Posterior vena cava (tissue), 2 donors: ENCODE measurements at regions not wholly inside any gene's neighbourhood (a gene's known extent, or its start where the extent isn't known, plus 50 kb on each side); places are given as distances from the start of the nearest gene placed in this dataset.
"Not testable (repeated sequence)": the region's sequence is repeated elsewhere in the genome, so short reads cannot be mapped to it uniquely, and the experiment has no call there.

Experiments used
- DNase-seq: peaks from one replicate; pipeline ENCODE4 v3.0.0-alpha.2; 2020; ENCODE audit warnings: low spot score
- intact Hi-C, 2 donors: fragments of 100-400 bp; cut with DNase I; formaldehyde crosslinking; loops; one replicate each; pipeline versions ENCODE4 v1.14.1 to v1.14.2; 2022 to 2023
- donor health status: DM: yes; HTN: yes; CAD: no.
- donor health status: DM: yes; HTN: yes; CAD: no.

- intact Hi-C loops = no loop called here
- no peak for DNase-seq
Observed at GRCh38 chr10:44006771-44007170, 358.1 kb upstream of the ZNF32 start.

DNA sequence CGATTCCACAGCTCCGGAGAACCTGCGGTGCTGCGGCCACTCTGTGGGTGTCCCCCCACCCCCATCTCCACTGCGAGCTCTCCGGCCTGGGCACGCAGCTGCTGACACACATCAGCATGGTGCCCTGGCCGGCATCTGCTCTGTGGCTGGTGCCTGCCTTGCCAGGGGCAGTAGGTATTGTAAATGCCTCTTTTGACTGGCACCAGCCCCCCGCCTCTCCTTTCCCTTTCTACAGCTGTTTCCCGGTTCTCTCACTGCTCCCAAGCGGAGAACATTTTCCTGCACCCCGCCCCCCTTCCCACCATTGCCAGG, 357.1 kb upstream of the ZNF32 start:
- DNase-seq = no peak

GRCh38 chr10:44004913-44005787, 356.5 kb upstream of the ZNF32 start:
- DNase-seq = peak; percentile 70
- intact Hi-C loops = no loop called here

More for the DNA sequence above, 357.1 kb upstream of the ZNF32 start:
- intact Hi-C loops = no loop called here

GRCh38 chr10:43998021-43998809, 349.5 kb upstream of the ZNF32 start:
- DNase-seq = no peak
- intact Hi-C loops = no loop called here

DNA sequence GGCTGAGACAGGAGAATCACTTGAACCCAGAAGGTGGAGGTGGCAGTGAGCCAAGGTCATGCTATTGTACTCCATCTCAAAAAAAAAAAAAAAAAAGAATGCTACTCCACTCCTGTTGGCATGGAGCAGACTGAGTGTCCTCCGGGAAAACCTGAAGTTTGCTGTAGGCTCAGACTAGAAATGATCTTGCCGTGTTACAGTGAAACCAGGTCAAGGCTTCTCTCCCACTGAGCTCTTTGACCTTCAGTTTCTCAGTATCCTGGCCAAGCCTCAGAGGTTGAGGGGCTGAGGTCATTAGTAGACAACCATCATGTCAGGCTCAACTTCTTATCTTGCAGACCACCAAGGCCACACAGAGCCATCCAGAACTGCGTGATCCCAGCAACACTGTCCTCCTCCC, 348.6 kb upstream of the ZNF32 start:
- intact Hi-C loops = no loop called here
- DNase-seq = no peak

DNA sequence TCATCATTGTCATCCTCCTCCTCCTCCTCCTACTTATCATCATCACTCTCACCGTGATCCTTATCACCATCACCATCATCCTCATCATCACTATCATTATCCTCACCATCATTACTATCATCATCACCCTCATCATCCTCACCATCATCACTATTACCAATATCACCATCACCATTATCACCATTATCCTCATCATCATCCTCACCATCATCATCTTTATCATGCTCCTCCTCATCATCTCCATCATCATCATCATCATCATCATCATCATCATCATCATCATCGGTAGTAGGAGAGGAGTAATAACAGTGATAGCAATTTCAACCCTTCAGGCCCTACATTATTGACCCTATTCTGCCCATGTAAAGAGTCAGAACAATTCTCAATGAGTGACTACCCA, 345.9 kb upstream of the ZNF32 start:
- intact Hi-C loops = no loop called here
- no peak for DNase-seq

GRCh38 chr10:43992816-43993215, 344.1 kb upstream of the ZNF32 start:
- peak; percentile 31 for DNase-seq
- intact Hi-C loops = not testable (repeated sequence)

DNA sequence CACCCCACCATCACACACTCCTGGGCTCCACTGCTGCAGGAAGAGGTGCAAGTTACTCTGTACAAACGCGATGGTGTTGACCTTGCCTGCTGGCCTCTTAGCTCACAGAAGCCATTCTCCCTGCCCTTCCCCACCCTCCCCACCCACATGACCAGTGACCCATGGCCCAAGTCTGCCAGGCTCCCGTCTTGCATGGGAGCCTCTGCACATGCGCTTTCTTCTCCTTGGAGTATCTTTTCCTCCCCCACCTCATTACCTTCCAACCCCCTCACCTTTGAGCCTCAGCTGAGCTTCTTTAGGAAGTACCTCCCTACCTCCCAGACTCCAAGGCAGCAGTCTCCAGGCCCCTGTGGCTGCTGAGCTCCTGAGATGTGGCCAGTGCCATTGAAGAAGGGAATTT, 337.7 kb upstream of the ZNF32 start:
- intact Hi-C loops = no loop called here
- DNase-seq = peak; percentile 31

- DNase-seq = peak; percentile 31
- intact Hi-C loops = no loop called here
Observed at GRCh38 chr10:43985941-43986340, 337.3 kb upstream of the ZNF32 start.

DNA sequence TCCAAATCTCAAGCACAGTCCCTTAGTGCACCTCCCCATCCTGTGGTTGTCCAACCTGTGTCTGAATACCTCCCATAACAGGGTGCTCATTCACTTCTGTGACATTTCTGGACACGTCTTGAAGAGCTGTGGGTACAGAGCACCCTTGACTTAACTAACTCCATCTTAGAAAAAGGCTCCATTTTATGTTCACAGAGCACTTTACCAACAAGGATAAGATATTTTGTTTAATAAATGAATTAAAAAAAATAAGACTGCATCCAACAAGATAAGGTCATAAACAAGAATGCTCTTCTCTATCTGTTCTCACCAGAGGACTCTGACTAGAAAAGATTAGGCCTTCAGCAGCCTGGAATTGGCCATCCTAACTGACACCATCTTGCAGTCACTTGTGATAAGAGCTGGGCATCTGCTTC, 335.2 kb upstream of the ZNF32 start:
- intact Hi-C loops = no loop called here
- no peak for DNase-seq

DNA sequence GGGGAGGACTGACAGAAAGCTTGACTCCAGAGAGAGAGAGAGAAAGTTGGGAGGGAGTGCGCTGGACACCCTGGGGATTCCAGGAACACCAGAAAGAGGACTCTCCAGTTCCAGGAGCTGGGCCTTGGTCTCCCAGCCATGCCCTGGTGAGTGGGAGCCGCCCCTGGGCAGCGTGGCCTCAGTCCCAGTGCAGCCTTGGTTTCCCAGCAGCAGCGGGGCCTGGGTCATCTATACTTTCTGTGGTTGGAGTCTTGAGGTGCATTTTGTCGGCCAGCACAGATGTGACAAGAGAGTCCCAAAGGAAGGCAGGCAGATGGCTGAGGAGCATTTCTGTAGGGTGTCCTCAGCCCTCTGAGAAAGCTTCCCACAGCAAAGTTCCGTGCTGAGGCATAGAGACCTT, 334.7 kb upstream of the ZNF32 start:
- DNase-seq = peak; percentile 36
- intact Hi-C loops = no loop called here

DNA sequence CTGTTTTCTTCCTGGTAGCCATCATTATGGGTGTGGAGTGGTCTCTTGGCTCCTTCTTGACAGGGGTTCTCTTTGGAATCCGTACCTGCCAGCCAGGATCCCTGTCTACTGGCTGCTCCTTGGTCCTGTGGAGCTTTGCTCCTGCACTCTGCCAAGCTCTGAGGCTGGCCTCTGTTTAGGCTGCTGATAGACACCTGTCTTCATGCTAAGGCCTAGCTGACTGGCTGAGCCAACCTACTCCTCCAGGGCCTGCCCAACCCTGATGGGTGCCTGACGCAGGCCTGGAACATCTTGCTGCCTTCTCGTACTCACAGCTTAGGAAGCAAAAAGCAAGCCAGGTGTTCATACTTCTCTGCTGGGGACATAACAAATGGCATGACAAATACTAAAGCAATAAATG, 333.6 kb upstream of the ZNF32 start:
- peak; percentile 35 for DNase-seq
- intact Hi-C loops = no loop called here

- intact Hi-C loops = no loop called here
- DNase-seq = no peak
Observed at GRCh38 chr10:43981696-43982095, 333.0 kb upstream of the ZNF32 start.

- no peak for DNase-seq
- intact Hi-C loops = no loop called here
Observed at GRCh38 chr10:43981232-43981631, 332.6 kb upstream of the ZNF32 start.

GRCh38 chr10:43980715-43981114, 332.0 kb upstream of the ZNF32 start:
- intact Hi-C loops = no loop called here
- DNase-seq = peak; percentile 35

GRCh38 chr10:43980313-43980712, 331.6 kb upstream of the ZNF32 start:
- intact Hi-C loops = no loop called here
- peak; percentile 62 for DNase-seq

DNA sequence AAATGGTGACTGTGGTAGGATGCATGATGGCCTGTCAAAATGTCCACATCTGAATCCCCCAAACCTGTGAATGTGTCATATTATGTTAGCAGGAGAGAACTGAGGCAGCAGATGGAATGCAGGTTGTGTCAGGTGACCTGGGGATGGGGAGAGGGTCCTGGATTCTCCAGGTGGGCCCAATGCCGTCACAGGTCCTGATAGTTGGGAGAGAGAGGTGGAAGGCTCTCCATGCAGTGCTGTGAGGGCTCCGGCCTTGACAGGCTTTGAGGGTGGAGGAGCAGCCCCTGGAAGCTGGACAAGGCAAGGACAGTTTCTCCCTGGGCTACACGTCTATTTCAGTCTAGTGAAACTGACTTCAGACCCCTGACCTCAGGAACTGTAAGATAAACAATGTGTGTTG, 330.9 kb upstream of the ZNF32 start:
- DNase-seq = peak; percentile 35
- intact Hi-C loops = no loop called here

DNA sequence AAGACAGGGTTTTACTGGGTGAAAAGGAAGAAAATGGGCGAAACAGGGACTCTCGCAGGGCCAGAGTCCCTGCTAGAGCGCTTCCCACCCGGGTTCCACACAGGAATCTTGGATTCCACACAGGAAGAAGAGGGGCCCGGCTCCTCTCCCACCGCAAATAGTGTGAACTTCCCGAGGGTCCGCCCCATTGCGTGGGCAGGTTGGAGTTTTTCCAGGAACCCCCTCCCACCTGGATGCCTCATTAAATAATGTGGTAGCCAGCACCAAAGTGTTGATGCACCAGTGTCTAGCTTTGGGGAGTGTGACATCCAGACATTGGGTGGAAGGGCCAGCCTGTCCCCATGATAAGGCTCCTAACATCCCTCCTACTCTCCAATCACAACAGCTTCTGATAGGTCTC, 330.3 kb upstream of the ZNF32 start:
- peak; percentile 26 for DNase-seq
- intact Hi-C loops = no loop called here

DNA sequence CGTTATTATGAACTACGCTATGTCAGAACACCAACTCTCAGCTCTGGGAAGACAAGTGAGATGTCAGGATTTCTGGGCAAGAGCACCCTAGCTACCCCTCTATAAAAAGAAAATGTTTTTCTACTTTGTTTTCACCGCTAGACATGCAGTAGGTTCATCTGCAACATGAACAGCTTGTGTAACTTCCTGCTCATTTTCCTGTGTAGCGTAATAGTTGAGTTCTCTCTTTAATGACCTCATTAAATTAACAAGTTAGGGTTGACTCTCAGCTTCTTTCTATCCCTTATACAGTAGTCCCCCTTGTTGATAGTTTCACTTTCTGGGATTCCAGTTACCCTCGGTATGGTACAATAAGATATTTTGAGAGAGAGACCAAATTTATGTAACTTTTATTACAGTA, 329.4 kb upstream of the ZNF32 start:
- DNase-seq = no peak
- intact Hi-C loops = no loop called here

DNA sequence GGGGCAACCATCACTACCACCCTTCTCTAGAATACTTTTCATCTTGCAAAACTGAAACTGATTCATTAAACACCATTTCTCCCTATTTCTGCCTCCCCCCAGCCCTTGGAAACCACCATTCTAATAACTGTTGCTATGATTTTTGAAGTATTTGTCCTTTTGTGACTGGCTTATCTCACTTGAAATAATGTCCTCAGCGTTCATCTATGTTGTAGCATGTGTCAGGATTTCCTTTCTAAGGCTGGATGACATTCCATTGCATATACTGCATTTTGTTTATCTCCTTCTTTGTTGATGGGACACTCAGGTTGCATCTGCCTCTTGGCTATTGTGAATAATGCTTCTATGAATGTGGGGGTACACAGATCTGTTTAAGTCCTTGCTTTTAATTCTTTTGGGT, 327.6 kb upstream of the ZNF32 start:
- intact Hi-C loops = no loop called here
- no peak for DNase-seq

DNA sequence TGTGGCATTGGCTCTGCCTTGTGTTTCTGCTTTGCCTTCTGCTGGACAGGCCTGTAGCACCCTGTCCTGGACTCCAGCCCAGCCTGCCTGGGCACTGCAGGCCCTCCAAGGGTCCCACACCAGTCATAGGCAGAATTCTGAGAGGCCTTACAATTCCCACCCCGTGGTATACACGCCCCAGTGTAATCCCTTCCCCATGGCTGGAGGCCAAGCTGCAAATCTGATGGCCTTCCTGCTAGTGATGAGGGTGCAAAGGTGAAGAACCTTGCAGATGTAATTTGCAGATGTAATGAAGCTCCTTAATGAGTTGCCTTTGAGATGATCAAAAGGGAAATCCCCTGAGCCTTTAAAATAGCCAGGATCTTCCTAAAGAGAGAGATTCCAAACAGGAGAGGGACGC, 325.1 kb upstream of the ZNF32 start:
- intact Hi-C loops = no loop called here
- DNase-seq = peak; percentile 62
